DND-41 (cell line): ENCODE measurements at regions not wholly inside any gene's neighbourhood (a gene's known extent, or its start where the extent isn't known, plus 50 kb on each side); places are given as distances from the start of the nearest gene placed in this dataset.

Experiments
- CTCF ChIP-seq: IDR thresholded peaks from 2 replicates; pipeline ENCODE4 v1.5.1; 2012; ENCODE audit warnings: borderline replicate concordance, low read length, moderate library complexity, mild to moderate bottlenecking; ENCODE audit not compliant: poor library complexity, severe bottlenecking; ENCODE audit errors: extremely low read depth
- EZH2 ChIP-seq: IDR thresholded peaks from 3 replicates; pipeline ENCODE4 v1.6.1; 2012; ENCODE audit warnings: borderline replicate concordance, low read depth, mild to moderate bottlenecking, moderate library complexity, low read length, inconsistent platforms; ENCODE audit not compliant: severe bottlenecking

- TF ChIP-seq CTCF (no peak), EZH2 (no peak)
Measured at GRCh38 chr13:19321222-19321621, 139.6 kb upstream of the TUBA3C start.
